GM04504 (cell line): ENCODE measurements at regions not wholly inside any gene's neighbourhood (a gene's known extent, or its start where the extent isn't known, plus 50 kb on each side); places are given as distances from the start of the nearest gene placed in this dataset.

ENCODE experiments used
- DNase-seq: peaks from one replicate; pipeline ENCODE4 v3.0.0-alpha.2; 2012; ENCODE audit warnings: low read depth

GRCh38 chr5:159536166-159536565 is 205.9 kb upstream of the IL12B start:
- no peak for DNase-seq

DNA sequence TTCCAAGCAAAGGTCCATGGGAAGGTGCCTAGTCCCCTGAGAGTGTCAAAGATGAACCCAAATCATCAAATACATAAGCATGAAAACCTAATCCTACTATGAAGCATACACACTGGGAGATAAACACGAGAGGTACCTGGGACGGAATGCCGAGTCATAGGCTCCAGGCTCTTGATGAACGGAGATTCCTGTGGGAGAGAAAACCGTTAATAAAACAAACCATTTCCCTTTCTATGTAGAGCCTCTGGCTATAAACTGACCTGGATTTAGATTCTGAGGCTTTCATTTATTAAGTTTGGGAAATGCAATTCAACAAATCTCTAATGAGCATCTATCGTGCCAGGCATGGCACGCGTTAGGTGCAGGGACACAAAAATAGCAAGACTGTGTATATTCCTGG is 206.4 kb upstream of the IL12B start:
- DNase-seq = no peak

DNA sequence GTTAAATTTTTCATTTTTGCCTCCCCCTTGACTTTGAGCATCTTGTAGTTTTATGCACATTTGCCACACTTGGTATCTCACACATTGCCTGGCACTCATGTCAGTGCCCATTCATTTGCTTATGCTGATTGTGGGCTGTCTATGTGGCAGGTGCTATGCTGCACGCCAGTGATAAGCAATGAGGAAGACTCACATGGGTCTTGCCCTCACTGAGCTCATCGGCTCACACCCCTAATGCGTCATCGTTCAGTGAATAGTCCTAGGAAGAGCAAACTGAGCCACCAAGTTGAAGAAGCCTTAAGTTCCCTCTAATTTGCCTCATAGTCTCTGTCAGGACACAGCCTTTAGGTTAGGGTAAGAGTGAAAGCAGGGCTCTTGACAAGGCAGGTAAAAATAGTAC is 209.4 kb upstream of the IL12B start:
- DNase-seq = no peak

DNA sequence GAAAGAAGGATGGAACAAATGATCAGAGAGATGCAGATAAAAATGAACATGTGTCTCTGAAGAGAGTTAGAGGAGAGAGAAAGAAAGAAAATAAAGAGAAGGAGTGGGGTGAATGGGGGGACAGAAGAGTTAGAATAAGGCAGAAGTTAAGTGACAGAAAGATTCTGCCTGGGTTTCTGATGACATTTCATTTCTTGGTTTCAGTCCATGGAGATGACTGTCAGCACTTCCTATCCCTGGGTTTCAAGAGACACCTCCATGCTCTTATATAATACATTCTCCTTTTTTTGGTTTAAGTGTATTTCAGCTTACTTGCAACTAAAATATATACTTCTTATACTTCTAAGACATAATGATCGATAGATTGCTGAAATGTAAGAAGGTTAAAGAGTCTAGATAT is 213.0 kb upstream of the IL12B start:
- DNase-seq = no peak

DNA sequence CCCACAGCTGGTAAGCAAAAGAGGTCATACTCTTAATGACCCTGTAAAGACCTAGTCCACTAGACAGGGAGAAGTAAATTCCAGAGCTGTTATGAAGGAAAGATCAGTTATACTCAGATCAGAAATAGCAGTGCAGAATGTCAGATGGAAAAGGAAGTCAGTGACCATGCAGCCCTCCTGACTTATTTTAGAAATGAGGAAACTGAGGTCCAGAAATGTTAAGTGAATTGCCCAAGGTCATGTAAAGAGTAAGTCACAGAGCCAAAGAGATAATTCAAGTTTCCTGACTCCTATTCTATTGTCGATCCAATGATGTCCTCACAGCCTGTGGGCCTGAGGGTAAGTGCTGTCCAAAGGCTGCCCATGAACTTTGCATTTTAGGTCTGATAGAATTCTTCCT is 214.9 kb upstream of the IL12B start:
- DNase-seq = no peak

DNA sequence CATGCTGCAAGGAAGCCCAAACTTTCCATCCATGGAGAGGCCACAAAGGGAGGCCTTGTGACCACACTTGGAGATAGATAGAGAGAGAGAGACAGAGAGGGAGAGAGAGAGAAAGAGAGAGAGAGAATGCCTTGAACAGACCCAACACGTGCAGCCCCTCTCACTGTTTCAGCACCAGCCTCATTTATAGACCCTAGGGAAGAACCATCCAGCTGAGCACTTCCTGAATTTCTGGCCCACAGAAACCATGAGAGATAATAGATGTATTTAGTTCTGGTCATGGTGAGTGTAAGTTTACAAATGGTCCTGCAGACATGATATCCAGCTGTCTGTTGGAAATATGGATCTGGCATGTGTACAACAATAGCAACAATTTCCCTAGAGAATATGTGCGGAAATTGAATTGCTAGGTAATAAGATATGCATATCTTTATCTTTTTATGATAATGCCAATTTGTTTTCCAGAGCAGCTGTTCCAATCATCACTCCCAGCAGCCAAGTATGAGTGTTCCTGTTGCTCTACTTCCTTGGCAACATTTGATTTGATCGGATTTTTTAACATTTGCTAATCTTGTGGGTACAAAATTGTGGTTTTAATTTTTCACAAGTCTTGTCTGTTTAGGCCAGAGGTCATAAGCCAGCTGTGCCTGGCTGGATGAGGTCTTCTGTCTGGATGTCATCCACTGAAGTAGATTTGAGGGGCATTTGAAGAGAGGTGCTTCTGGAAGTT is 217.3 kb upstream of the IL12B start:
- DNase-seq = no peak

GRCh38 chr5:159548517-159548916 is 218.2 kb upstream of the IL12B start:
- DNase-seq = no peak

DNA sequence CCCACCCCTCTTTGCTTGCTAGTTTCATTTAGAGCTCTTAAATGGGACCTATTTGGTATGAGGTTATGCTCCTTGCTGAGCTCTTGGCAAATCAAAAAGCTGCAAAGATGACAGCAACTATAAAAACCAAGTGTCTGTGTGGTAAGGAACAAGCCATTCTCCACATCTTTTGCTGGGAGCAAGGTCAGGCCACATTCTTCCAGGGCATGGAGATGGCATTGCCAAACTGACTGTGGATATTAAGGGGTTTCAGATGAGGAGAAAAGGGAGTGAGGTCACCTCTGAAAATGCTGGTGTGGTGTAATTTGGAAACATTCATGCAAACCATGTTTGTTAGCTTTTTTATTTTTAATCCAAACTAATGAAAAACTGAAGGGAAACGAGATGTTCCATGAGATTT is 218.8 kb upstream of the IL12B start:
- DNase-seq = no peak

- no peak for DNase-seq
Measured at GRCh38 chr5:159550951-159551350, 220.7 kb upstream of the IL12B start.

DNA sequence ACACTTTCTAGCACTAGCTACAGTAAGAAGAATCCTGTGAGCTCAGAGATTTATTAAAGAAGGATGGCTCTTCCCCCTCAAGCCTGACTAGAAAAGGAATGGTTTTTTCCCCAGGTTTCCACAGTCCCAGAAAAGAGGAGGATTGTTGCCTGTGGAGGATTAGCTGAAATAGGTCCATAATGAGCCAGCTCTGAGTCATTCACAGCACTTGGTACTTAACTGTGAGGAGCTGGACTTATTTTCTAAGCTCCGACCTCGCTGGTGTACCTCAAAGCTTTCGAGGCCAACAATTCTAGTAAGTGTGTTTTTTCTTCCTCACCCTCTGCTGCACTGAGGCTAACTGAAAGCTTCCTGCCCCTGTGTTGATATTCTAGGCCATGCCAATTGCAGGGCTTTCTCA is 222.5 kb upstream of the IL12B start:
- DNase-seq = peak; percentile 12

- no peak for DNase-seq
Measured at GRCh38 chr5:159553792-159554191, 223.5 kb upstream of the IL12B start.

DNA sequence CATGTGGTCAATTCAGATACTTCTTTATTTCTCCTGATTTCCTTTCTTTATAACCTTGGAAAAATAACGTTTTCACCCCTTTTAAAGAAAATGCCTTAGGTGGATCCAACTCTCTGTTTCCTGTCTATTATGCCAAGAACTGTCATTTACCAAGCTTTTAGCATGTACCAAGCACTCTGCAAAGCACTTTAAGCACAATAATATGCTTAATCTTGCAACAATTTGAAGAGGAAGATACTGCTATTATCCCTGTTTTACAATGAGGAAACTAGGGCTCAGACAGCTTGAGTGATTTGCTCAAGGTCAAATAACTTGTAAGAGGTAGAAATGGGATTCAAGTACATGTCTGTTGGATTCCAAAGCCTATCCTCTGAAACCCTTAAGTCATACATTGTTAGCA is 224.8 kb upstream of the IL12B start:
- no peak for DNase-seq

DNA sequence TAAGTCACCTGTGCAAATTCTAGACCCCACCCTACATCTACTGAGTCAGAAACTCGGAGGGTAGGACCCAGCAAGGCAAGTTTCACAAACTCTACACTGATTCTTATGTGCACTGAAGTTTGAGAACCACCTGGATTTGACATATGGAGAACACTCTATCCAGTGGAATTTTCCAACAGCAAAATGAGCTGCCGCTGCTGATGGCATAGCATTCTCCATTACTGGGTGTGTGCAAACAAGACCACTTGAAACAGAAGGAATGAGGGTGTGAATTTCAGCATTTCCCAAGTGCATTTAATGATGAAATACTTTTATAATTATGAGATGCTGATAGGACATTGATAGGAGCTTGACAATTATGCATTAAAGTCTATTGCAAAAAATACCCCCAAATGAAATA is 229.1 kb upstream of the IL12B start:
- DNase-seq = no peak

GRCh38 chr5:159560088-159560487 is 229.8 kb upstream of the IL12B start:
- DNase-seq = no peak

DNA sequence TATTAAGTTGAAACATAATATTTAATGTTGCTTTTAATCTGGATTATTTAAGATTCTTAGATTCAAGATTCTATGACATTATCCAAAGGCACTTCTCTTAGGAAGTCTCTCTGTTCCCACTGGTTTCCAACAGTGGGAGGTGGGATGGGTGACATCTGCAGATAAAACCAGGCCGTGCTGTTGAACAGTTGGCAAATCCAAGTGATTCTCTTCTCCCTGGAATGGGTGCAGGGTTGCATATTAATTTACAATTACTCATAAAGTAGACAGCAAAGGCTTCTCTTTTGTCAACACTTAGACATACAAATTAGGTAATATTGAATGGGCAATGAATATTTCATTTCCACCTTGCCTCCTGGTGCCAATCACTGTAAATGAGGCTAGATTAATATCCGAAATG is 233.7 kb upstream of the IL12B start:
- no peak for DNase-seq

DNA sequence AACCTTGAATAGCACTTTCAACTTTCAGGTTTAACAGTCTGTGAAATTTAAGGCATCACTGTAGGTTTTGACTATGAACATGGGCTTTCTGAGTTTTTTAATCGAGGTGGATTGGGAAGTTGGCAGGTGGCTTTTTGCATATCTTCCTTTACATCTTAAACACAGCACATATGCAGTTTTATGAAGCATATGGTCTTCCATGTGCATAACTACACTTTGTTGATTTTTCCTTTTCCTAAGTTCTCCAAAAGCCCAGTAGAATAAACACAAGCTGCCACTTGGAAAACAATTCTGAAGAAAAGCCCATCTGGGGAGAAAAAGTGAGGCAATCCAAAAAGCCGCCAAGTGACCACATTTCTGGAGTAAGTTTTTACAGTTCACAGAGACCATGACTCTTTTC is 236.5 kb upstream of the IL12B start:
- no peak for DNase-seq

GRCh38 chr5:159567461-159567860 is 237.2 kb upstream of the IL12B start:
- no peak for DNase-seq

DNA sequence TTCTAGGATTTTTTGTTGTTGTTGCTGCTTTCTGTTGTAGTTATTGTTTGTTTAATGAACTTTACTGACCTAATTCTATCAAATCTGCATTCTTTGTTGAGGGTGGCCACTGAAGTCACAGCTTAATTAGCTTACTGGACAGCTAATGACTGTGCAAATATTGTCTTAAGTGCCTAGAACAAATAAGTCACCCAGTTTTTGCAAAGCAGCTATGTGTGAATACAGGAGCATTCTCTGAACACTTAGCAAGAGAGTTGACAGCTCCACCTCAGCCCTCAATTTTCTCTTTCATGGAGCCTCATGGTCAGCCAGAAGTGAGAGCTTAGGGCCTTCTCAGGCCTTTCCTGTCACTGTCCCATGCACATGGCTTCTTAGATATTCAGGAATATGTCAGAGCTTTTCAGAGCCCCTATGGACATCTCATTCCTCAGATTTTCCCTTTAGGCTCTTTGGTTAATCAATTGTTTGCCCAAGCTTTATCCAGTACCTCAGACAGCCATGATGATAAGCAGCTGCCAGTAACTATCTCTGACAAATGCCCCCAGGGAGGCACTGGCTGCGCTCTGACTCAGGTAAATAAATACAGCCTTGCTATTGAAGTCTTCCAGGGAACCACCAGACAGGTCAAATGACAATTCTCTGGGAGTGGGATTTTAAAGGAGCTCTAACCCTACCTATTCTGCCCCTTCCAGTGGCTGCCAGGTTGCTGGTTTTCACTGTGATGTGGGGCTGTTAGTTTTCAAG is 241.4 kb upstream of the IL12B start:
- DNase-seq = no peak

GRCh38 chr5:159576902-159577301 is 246.6 kb upstream of the IL12B start:
- no peak for DNase-seq

DNA sequence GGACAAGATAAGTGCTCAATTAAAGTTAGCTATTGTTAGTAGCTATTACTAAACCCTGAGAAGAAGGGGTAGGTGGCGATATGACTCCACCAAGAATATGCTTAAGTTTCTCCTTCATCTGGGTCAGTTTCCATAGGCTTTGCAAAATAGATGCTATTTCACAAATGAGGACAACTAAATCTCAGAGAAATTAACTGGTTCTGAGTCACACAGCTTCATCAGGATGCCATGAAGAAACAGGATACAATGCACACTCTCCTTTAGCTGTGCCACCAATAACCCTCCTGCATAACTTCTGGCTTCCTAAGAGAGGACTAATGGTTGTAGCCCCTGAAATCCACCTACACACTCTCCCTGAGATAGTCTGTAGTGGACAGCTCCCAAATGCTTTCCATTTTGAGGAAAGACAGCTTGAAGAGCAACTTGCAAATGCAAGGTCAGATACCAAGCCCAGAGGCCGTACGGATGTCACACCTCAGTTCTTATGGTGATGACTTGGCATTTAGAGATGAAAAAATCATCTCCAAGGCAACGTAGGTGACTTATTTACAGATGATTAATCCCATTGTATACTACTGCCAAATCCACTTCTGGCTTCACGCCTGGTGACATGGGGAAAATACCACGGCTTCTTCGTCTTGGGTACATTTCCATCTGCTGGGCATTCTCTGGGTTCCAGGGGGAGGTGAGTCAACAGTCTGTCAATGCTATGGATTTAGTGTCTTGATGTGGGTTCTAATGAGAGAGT is 251.4 kb upstream of the IL12B start:
- peak; percentile 66 for DNase-seq

DNA sequence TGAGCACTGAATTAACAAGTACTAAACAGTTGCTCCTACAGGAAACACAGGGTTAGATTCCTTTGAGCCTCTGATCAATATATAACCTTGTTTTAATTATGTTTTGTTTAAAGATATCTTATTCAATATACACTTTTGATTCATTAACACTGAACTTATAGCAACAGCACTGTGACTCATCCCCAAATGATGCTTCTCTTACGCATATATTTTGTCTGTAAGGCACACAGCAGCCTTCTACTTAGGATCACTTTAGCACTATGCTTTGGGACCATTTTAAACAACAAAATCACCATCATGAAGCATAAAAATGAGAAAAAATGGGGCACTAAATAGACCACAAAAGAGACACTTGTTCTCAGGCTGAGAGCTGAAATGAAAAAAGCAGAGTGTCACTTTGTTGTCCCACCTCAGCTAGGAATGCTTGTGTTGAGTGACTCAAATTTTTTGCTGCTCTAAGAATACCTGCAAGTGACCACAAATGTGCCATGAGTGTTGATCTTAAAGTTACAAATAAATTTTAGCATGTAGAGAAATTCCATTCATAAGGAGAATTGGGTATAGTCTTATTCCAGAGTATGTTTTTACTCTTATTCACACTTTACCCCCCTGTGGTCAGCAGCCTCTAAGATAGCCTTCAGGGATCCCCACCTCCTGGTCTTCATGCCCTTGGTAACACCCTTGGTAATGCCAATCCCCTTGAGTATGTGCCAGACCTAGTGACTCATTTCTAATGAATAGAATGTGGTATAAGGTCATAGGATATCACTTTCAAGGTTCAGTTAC is 252.7 kb upstream of the IL12B start:
- no peak for DNase-seq

- DNase-seq = no peak
Measured at GRCh38 chr5:159586921-159587320, 256.6 kb upstream of the IL12B start.
